ENCODE measurements at regions not wholly inside any gene's neighbourhood (a gene's known extent, or its start where the extent isn't known, plus 50 kb on each side); places are given as distances from the start of the nearest gene placed in this dataset.

DNA sequence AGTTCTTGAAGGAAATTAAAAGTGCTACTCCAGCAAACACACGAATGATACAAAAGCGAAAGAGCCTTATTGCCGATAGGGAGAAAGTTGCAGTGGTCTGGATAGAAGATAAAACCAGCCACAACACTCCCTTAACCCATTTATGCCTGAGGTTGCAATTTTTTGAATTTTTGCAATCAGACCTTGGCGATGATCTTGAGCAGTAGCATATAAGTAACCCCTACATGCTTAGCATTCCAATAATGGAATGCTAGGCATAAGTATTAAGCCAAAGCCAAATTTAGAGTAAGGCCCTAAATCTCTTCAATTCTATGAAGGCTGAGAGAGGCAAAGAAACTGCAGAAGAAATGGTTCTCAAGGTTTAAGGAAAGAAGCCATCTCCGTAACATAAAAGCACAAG lies 153.5 kb downstream of the SLC28A3 start:
- no peak for DNase-seq

DNA sequence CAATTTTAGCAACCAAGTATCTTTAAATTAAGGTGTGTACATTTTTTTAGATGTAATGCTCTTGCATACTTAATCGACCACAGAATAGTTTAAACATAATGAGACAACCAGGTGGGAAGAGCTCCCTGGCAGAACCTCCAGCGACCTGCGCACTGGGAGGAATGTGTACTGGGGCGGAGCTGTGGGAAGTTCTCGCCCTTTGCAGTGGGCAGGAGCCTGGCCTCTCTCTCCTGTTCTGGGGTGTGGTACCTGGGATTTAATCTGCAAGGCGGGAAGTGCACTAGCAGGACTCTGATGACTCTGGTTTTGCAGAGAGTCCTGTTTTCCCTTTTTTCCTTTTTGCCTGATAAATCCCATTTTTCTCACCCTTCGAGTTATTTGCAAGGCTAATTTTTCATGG lies 150.7 kb downstream of the SLC28A3 start:
- no peak for DNase-seq

DNA sequence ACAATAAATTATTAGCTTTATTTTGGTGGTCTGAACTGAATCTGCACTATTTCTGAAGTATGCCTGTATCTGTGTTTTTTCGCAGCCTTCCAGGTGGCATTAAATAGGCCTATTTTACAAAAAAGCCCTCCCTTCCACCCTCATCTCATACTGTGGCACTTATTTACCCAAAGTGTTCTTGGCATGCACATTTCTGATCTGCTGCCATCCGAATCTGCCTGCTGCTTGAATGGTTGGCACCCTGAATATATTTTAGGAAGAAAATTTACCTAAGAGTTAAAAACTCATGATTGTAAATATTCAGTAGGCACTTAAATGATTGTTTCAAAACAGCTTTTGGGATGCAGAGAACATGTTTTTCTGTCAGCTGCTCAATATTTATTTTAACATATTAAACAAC lies 150.1 kb downstream of the SLC28A3 start:
- DNase-seq: no peak

DNA sequence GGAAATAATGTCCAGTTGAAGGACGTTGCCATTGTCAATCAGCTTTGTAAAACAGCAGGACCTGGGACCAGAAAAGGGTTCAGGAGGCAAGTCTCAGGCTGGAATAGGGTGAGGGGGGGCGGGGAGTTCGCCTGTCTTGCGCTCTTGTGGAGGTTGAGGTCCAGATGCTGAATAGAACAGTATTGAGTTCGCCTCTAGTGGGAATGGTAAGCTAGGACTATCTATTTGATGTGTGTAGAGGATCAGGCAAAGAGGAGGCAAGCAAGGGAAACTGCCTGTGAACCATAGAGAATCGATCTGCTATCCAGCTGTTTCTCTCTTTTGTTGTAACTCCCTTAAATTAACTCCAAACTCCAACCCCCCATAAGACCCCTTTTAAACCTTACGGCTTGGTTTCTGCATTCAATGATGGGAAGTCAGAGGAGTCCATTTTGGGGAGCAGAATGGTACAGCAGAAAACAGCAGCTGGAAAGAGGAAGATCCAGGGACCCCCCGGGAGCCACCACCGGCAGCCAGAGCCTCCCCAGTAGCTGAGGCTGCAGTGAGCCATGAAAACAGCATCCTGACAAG lies 133.7 kb downstream of the SLC28A3 start:
- no peak for DNase-seq

DNA sequence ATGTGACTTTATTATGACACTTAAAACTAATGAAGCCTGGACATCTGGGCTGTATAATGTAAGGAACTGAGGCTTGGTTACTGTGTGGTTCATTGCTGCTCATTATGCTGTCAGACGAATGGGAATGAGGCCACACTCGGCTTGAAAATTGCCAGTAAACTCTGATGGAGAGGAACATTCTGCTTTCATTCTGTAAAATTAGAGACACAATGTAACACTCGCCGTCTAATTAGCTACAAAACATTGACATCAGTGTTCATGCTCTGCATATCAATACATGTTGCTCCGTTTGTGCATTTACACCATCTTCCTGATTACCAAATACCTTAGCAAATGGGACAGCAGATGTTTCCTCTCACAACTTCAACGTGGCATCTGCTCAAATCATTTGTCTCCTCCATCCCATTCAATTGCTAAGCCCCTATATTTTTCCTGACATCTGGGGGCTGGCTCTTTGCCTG lies 133.0 kb downstream of the SLC28A3 start:
- no peak for DNase-seq

DNA sequence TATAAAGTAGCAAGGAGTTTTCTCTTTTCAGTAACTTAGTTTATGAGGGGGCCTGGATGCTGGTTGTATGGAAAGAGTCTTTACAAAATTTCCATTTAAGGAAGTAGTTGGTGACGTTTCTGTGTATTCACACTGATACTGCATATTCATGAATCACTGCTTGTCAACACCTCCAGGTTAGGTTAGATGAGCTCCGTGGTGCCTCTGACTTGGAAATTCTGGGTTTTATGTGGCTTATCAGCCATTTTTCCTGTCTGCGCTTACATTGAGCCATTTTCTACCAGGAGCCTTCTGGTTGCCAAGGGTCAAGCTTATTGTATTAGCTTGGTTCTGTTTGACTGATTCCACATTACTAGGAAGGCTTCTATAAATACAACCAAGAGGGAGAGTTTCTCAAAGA lies 128.3 kb downstream of the SLC28A3 start:
- no peak for DNase-seq

DNA sequence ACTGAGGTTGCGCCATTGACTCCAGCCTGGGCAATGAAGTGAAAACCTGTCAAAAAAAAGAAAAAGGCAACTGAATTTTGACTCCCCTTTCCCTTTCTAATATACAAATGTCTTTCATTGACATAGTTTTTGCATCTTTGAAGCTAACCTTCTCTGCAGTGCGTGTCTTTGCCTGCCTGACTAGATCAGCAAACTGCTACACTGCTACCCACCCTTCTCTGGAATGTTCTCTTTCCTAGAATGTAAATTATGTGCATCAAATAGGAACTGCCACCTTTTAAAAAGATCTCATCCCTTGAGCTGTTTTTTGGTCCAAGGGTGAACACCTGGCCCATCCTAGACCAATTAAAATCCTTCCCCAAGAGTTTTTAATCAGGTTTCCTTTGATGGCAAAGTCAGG lies 127.6 kb downstream of the SLC28A3 start:
- DNase-seq: no peak

DNA sequence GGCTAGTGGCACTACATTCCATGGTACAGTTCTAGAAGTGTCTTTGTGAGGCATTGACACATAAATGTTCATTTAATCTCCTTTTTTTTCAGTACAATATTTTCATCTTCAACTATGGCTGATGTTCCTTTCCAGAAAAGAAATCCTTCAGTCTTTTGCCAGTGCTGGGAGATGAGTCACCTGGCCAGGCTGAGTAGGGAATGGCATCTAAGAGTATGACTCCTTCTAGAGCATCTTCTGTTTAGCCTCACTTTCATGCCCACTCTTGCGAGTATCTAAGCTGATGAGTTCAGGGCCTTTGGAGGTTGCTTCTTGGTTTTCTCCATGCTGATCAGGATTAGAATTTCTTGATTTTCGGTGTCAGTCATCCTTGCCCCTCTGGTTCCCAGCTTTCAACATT lies 124.4 kb downstream of the SLC28A3 start:
- no peak for DNase-seq

DNA sequence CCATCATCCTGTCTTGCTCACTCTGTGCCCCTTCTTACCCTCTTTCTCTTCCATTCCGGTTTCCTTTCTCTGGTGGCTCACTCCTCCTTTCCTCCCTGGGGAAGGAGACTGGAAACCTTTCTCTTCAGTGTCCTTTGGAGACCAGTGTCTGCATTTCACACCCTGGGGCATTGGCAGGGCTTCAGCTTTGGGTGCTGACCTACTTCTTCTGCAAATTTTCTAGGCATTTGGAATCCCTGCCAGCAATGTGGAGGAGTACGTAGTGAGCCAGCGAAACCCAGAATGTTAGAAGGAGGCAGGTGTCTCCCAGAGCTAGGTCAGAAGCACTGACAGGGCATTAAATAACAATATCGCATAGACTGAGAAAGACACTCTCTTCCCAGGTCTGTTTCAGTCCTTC lies 122.2 kb downstream of the SLC28A3 start:
- DNase-seq: no peak

DNA sequence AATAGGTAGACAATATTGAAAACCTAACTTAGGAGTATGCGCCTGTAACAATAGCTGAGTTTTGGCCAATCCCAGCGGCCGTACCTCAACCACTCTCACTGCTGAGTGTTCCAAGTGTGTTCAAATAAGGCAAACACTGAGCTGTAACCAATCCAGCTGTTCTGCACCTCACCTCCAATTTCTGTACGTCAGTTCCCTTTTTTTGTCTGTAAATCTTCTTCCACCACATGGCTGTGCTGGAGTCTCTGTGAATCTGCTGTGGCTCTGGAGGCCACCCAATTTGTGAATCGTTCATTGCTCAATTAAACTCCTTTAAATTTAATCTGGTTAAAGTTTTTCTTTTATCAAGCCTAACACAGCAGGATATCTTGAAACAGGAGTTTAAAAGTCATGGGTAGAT lies 116.3 kb downstream of the SLC28A3 start:
- DNase-seq: no peak

Data from DMS79 (cell line).